Sigmoid colon (tissue), 6 donors: ENCODE measurements at regions not wholly inside any gene's neighbourhood (a gene's known extent, or its start where the extent isn't known, plus 50 kb on each side); places are given as distances from the start of the nearest gene placed in this dataset.

Experiments used
- DNase-seq: peaks from one replicate; pipeline ENCODE4 v3.0.0-alpha.2; 2019
- H3K27ac ChIP-seq, 4 donors: fragments of 200-600 bp; sonication (generic); one replicate each; pipeline ENCODE4 v1.5.1; 2016 to 2019; ENCODE audit warnings: mild to moderate bottlenecking in 1 of 4
- H3K27me3 ChIP-seq, 3 donors: fragments of 200-600 bp; sonication (generic); one replicate each; pipeline ENCODE4 v1.5.1; 2019; ENCODE audit warnings: mild to moderate bottlenecking in 1 of 3
- H3K36me3 ChIP-seq, 4 donors: fragments of 200-600 bp; sonication (generic); one replicate each; pipeline ENCODE4 v1.5.1; 2016 to 2019
- H3K4me1 ChIP-seq, 4 donors: fragments of 200-600 bp; sonication (generic); one replicate each; pipeline ENCODE4 v1.5.1; 2017 to 2019
- H3K4me3 ChIP-seq, 4 donors: fragments of 200-600 bp; sonication (generic); one replicate each; pipeline ENCODE4 v1.5.1; 2017 to 2019; ENCODE audit warnings: mild to moderate bottlenecking in 2 of 4, moderate library complexity in 1 of 4
- H3K9me3 ChIP-seq, 4 donors: fragments of 200-600 bp in 3 of 4; sonication (generic) in 3 of 4; one replicate each; pipeline versions ENCODE4 v1.5.1 to v1.6.1; 2013 to 2019
- CTCF ChIP-seq, 4 experiments: fragments of 450-650 bp in 3 of 4; fragments of 200-600 bp in 1 of 4; IDR thresholded peaks; one replicate each; pipeline ENCODE4 v1.5.1; 2016 to 2019; ENCODE audit warnings: antibody characterized with exemption in 4 of 4, mild to moderate bottlenecking in 3 of 4, moderate library complexity in 2 of 4
- EP300 ChIP-seq, 4 donors: sonication (generic); formaldehyde crosslinking; IDR thresholded peaks; one replicate each; pipeline ENCODE4 v1.6.1; 2017; ENCODE audit warnings: antibody characterized with exemption in 4 of 4
- POLR2A ChIP-seq, 2 donors: fragments of 450-650 bp; IDR thresholded peaks; one replicate each; pipeline ENCODE4 v1.6.1; 2016; ENCODE audit warnings: antibody characterized with exemption in 2 of 2, mild to moderate bottlenecking in 2 of 2, moderate library complexity in 2 of 2
- POLR2AphosphoS5 ChIP-seq, 4 donors: sonication (generic); formaldehyde crosslinking; IDR thresholded peaks; one replicate each; pipeline ENCODE4 v1.6.1; 2017; ENCODE audit warnings: antibody characterized with exemption in 4 of 4
- WGBS, 2 donors: extraction: QIAGEN DNeasy Blood & Tissue Kit; methylation state at CpG; one replicate each; pipeline ENCODE4 v1.1.7; 2013; 5-methylcytosine and 5-hydroxymethylcytosine counted together
- intact Hi-C: fragments of 100-400 bp; cut with DNase I; formaldehyde crosslinking; loops from one replicate; pipeline ENCODE4 v1.15.1; 2023
- donor health status: healthy with polysubstance abuse.
- donor health status: healthy.

GRCh38 chr7:31260851-31261250, 79.7 kb downstream of the NEUROD6 start:
- DNase-seq, result no peak
- TF ChIP-seq CTCF (IDR thresholded peaks at IDR 0.05) (no peak), POLR2AphosphoS5 (IDR thresholded peaks at IDR 0.05) (no peak), POLR2A (IDR thresholded peaks at IDR 0.05) (no peak), EP300 (IDR thresholded peaks at IDR 0.05) (no peak)
- intact Hi-C loops, result no loop called here
- Histone ChIP-seq H3K9me3 (no peaks in the 10 kb centered on the region), H3K27me3 (no peaks in the 10 kb centered on the region), H3K4me1 (no peaks in the 10 kb centered on the region), H3K4me3 (no peak overlapping the region), H3K27ac (no peak overlapping the region), H3K36me3 (no peaks in the 10 kb centered on the region)

- Histone ChIP-seq H3K9me3 (no peaks in the 10 kb centered on the region), H3K27ac (no peak overlapping the region), H3K4me1 (no peaks in the 10 kb centered on the region), H3K36me3 (no peaks in the 10 kb centered on the region), H3K27me3 (no peaks in the 10 kb centered on the region), H3K4me3 (no peak overlapping the region)
- no peak for TF ChIP-seq CTCF (IDR thresholded peaks at IDR 0.05)
- no peak for TF ChIP-seq EP300 (IDR thresholded peaks at IDR 0.05)
- TF ChIP-seq POLR2AphosphoS5 (IDR thresholded peaks at IDR 0.05), result no peak
- no peak for TF ChIP-seq POLR2A (IDR thresholded peaks at IDR 0.05)
- WGBS, 2 donors, result 58 to 65% methylated on average over 2 of the region's 2 CpGs
- DNase-seq, result no peak
- intact Hi-C loops, result no loop called here
Measured at GRCh38 chr7:31258391-31258790, 82.1 kb downstream of the NEUROD6 start.

GRCh38 chr7:31256506-31256905, 84.0 kb downstream of the NEUROD6 start:
- Histone ChIP-seq H3K4me3 (no peak overlapping the region), H3K36me3 (no peaks in the 10 kb centered on the region), H3K4me1 (no peaks in the 10 kb centered on the region), H3K27me3 (no peaks in the 10 kb centered on the region), H3K9me3 (no peaks in the 10 kb centered on the region), H3K27ac (no peak overlapping the region)
- DNase-seq, result no peak
- intact Hi-C loops, result no loop called here
- whole genome bisulfite sequencing, 2 donors, result 61 to 76% methylated on average over 4 of the region's 4 CpGs
- TF ChIP-seq POLR2A (IDR thresholded peaks at IDR 0.05) (no peak), POLR2AphosphoS5 (IDR thresholded peaks at IDR 0.05) (no peak), EP300 (IDR thresholded peaks at IDR 0.05) (no peak), CTCF (IDR thresholded peaks at IDR 0.05) (no peak)

- WGBS, 2 donors, result 85 to 86% methylated on average over 1 of the region's 1 CpG
- no peak for DNase-seq
- no peak overlapping the region for H3K4me3 ChIP-seq
- H3K27me3 ChIP-seq, result no peaks in the 10 kb centered on the region
- no peaks in the 10 kb centered on the region for H3K9me3 ChIP-seq
- no peak for TF ChIP-seq EP300 (IDR thresholded peaks at IDR 0.05)
- TF ChIP-seq POLR2AphosphoS5 (IDR thresholded peaks at IDR 0.05), result no peak
- no peak for TF ChIP-seq CTCF (IDR thresholded peaks at IDR 0.05)
- TF ChIP-seq POLR2A (IDR thresholded peaks at IDR 0.05), result no peak
- H3K27ac ChIP-seq, result no peak overlapping the region
- H3K36me3 ChIP-seq, result no peaks in the 10 kb centered on the region
- H3K4me1 ChIP-seq, result no peaks in the 10 kb centered on the region
- intact Hi-C loops, result no loop called here
Measured at GRCh38 chr7:31254926-31255325, 85.6 kb downstream of the NEUROD6 start.

- no peak for TF ChIP-seq POLR2A (IDR thresholded peaks at IDR 0.05)
- TF ChIP-seq CTCF (IDR thresholded peaks at IDR 0.05), result no peak
- no peak for TF ChIP-seq POLR2AphosphoS5 (IDR thresholded peaks at IDR 0.05)
- TF ChIP-seq EP300 (IDR thresholded peaks at IDR 0.05), result no peak
- Histone ChIP-seq H3K27ac (no peak overlapping the region), H3K4me1 (no peaks in the 10 kb centered on the region), H3K36me3 (no peaks in the 10 kb centered on the region), H3K27me3 (no peaks in the 10 kb centered on the region), H3K9me3 (no peaks in the 10 kb centered on the region), H3K4me3 (no peak overlapping the region)
- WGBS, 2 donors, result 80 to 88% methylated on average over 4 of the region's 4 CpGs
- no peak for DNase-seq
- intact Hi-C loops, result no loop called here
Measured at GRCh38 chr7:31253532-31253931, 87.0 kb downstream of the NEUROD6 start.
